ENCODE measurements at regions not wholly inside any gene's neighbourhood (a gene's known extent, or its start where the extent isn't known, plus 50 kb on each side); places are given as distances from the start of the nearest gene placed in this dataset.
"Not testable (repeated sequence)": the region's sequence is repeated elsewhere in the genome, so short reads cannot be mapped to it uniquely, and the experiment has no call there.

DNA sequence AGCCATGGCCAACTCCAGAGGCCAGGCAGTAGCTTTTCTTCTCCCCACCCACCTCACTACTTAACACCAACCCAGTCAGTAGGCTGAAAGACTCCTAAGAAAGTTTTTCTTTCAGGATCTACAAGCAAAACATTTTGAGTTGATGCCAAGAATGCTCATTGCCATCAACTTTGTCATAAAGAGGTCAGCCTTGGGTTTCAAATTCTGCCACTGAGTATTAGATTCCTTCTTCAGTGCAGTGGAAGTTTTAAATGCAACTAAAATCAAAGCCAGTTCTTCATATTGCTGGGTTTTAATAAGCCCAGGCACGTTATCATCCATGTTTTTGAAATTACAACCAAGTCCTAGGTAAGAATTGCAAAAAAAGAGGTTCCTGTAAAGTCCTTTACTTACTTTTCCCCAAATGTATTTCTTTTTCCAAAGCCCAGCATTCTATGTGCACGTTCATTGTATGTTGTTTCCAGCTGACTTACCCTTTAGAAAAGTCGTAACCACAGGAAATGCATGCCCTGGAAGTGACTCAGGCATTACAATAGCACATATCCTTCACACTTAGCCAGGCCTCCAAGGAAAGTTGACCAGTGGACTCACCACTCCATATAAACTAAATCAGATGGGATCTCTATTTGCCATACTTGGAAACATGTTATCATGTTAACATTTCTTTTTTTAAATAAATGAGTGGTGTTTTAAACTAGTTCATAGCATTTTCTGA, 229.9 kb downstream of the SOX3 start:
- TF ChIP-seq, protein P1, sequence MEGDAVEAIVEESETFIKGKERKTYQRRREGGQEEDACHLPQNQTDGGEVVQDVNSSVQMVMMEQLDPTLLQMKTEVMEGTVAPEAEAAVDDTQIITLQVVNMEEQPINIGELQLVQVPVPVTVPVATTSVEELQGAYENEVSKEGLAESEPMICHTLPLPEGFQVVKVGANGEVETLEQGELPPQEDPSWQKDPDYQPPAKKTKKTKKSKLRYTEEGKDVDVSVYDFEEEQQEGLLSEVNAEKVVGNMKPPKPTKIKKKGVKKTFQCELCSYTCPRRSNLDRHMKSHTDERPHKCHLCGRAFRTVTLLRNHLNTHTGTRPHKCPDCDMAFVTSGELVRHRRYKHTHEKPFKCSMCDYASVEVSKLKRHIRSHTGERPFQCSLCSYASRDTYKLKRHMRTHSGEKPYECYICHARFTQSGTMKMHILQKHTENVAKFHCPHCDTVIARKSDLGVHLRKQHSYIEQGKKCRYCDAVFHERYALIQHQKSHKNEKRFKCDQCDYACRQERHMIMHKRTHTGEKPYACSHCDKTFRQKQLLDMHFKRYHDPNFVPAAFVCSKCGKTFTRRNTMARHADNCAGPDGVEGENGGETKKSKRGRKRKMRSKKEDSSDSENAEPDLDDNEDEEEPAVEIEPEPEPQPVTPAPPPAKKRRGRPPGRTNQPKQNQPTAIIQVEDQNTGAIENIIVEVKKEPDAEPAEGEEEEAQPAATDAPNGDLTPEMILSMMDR (conservative IDR thresholded peaks at IDR 0.05): no peak
- no peak overlapping the region for H3K27ac ChIP-seq

DNA sequence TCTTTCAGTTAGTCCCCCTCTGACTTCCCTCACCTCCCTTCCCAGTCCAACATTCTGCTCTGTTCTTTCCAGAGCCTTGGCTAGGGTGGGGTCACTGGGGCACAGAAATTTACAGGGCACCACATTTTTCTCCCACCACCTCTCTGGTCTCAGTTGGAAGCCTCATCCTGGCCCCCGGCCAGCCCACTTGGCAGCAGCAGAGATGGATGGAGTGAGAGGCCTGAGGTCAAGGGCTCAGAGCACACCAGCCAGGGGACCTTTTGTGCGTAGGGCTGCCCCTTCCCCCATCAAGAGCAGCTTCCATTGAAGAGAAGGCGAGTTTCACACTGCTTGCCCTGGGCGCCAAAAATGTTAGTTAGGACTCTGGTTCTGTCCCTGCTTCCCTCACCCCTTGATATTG, 230.9 kb downstream of the SOX3 start:
- TF ChIP-seq, protein P1 (conservative IDR thresholded peaks at IDR 0.05): no peak
- H3K27ac ChIP-seq: no peak overlapping the region

DNA sequence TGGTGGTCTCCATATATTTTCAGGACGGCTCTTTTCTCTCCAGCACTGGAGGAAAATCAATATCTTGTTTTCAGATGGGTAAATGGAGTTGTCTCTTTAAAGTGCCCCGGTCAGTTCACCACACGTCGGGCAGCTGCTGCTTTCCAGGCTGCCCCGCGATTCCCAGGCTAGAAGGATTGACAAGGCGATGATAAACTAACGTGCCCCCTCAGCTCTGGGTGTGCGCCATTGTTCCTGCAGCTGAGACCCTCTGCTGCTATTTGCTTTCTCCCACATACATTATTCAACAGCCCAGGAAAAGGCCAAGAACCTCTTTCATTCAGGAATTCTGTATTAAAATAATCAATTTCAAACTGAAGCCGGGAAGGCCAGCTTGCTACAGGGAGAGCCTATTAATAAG, 254.5 kb downstream of the SOX3 start:
- no peak overlapping the region for H3K27ac ChIP-seq
- TF ChIP-seq, protein P1 (conservative IDR thresholded peaks at IDR 0.05): no peak

DNA sequence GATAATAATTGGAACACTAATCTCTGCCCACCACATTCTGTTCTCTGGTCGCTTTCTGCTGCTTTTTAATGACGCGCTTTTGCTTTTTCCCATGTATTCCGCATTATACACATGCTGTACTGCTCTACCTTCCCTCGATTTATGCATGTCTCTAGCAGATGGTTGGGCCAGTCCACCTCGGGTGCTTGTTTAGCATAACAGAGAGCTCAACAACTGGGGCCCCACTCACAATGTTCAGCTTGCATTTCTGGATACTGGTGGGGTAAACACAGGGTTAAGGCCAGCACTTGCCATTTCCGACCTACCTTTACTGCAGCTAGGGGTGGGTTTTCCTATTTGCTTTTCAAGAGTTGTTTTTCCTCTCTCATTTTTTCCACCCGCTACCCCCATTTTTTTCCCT, 255.8 kb downstream of the SOX3 start:
- TF ChIP-seq, protein P1 (conservative IDR thresholded peaks at IDR 0.05): no peak
- H3K27ac ChIP-seq: no peak overlapping the region

DNA sequence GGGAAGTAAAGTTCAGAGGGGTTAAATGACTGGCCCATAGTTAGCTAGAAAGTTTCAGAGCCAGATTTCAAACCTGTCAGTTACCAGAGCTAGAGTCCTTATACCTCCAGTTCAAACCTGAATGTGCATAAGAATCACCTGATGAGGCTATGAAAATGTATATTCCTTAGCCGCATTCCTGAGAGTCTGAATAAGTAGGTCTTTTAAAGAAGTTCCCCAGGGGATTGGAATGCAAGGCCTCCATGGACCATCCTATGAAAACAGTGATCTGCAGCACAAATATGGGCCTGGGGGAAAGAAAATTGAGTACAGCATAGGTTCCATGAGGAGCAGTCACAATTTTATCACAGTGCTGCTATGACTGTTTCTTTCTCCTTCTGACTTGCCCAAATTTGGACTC, 263.9 kb upstream of the CXorf66 start:
- H3K27ac ChIP-seq: no peak overlapping the region
- TF ChIP-seq, protein P1 (conservative IDR thresholded peaks at IDR 0.05): no peak

DNA sequence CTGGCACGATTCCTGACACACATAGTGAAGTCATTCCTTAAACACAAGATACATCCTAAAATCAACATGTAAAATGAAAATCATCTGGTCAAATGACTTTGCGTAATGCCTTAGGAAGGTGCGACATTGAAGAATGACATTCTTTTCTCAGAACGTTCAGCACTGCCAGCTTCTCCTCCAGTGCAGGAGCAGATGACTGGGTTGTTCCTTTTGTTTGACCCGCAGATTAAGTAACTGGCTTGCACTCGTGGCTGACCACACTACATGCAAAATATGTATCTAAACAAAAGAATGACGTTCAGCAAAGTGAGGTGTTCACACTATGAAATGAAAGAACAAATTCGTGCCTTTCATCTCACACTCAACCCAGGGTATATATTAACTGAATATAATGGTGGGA, 260.7 kb upstream of the CXorf66 start:
- not testable (repeated sequence) for H3K27ac ChIP-seq

DNA sequence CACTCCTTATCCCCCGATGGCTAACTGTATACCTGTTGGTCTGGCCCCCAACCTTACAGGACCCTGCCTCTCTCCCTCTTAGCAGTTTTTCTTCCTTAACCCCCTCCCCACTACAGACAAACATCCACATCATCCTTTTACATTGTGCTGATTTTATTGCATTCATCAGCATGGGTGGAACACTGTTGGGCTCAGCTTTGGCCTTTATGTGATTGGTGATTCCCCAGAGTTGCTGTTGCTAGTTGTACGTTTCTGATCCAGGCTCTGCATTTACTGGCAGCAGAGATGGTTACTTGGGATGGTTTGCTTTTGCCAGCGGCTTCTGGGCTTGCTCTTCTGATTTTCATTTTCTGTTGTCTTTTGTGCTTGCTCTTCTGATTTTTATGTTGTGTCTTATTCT, 250.6 kb upstream of the CXorf66 start:
- not testable (repeated sequence) for H3K27ac ChIP-seq

DNA sequence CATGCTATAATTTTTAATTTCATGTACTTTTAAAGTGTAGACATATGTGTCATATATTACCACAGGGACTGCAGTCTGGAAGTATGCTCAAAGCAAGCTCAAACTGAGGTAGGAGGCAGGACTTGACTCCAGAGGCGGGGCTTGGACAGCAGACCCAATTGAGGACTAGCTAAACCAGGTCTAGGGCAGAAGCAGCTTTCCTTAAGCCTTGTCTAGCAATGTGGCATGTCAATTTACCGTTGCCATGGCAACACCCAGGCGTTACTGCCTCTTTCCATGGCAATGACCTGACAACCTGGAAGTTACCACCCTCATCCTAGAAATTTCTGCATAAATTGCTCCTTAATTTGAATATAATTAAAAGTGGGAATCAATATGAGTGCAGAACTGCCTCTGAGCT, 249.2 kb upstream of the CXorf66 start:
- H3K27ac ChIP-seq: not testable (repeated sequence)

DNA sequence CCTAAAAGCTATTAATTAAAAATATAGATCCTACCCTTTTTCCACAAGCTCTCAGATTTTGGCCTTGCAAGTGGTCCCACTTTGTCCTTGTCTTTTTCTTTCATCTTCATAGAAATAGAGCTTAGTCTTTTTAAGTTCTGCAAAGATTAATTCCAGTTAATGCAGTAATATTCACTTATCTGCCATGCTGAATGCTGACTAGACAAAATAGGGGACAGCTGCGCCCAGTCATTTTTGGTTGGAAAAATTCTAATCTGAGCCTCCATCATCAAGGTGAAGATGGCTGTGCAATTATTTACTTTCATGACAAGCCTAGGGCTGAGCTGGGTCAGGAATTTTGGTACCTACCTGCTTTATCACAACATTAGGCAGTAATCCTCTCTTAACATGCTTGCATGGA, 241.3 kb upstream of the CXorf66 start:
- TF ChIP-seq, protein P1 (conservative IDR thresholded peaks at IDR 0.05): no peak
- H3K27ac ChIP-seq: no peak overlapping the region

All from VCaP (cell line).